GM18505 (cell line): ENCODE measurements at regions not wholly inside any gene's neighbourhood (a gene's known extent, or its start where the extent isn't known, plus 50 kb on each side); places are given as distances from the start of the nearest gene placed in this dataset.

Source experiments
- ATAC-seq: cut with Tn5 transposase; IDR thresholded peaks from one replicate; pipeline ENCODE4 v1.9.1; 2021; ENCODE audit not compliant: unreplicated experiment
- POLR2A ChIP-seq: IDR thresholded peaks from 4 replicates; pipeline ENCODE4 v1.6.1; 2011; ENCODE audit warnings: borderline replicate concordance; ENCODE audit not compliant: insufficient read depth, insufficient read length; ENCODE audit errors: extremely low read depth

GRCh38 chr5:35303152-35303551 is 72.9 kb upstream of the PRLR start:
- no peak for ATAC-seq
- TF ChIP-seq POLR2A: no peak

GRCh38 chr5:35302544-35302943 is 72.3 kb upstream of the PRLR start:
- TF ChIP-seq POLR2A: no peak
- ATAC-seq: peak; percentile 93

- TF ChIP-seq POLR2A: no peak
- no peak for ATAC-seq
Measured at GRCh38 chr5:35297755-35298154, 67.5 kb upstream of the PRLR start.

GRCh38 chr5:35294976-35295375 is 64.7 kb upstream of the PRLR start:
- no peak for TF ChIP-seq POLR2A
- ATAC-seq: no peak

- no peak for ATAC-seq
- TF ChIP-seq POLR2A: no peak
Measured at GRCh38 chr5:35294017-35294416, 63.7 kb upstream of the PRLR start.

- no peak for ATAC-seq
- TF ChIP-seq POLR2A: no peak
Measured at GRCh38 chr5:35285435-35285834, 55.1 kb upstream of the PRLR start.

- no peak for ATAC-seq
- no peak for TF ChIP-seq POLR2A
Measured at GRCh38 chr5:35285011-35285410, 54.7 kb upstream of the PRLR start.

- TF ChIP-seq POLR2A: no peak
- no peak for ATAC-seq
Measured at GRCh38 chr5:35284364-35284763, 54.1 kb upstream of the PRLR start.

GRCh38 chr5:35282810-35283209 is 52.5 kb upstream of the PRLR start:
- no peak for ATAC-seq
- TF ChIP-seq POLR2A: no peak

- ATAC-seq: no peak
- no peak for TF ChIP-seq POLR2A
Measured at GRCh38 chr5:35281613-35282012, 51.3 kb upstream of the PRLR start.
